NT2/D1 (cell line): ENCODE measurements at regions not wholly inside any gene's neighbourhood (a gene's known extent, or its start where the extent isn't known, plus 50 kb on each side); places are given as distances from the start of the nearest gene placed in this dataset.
"Not testable (repeated sequence)": the region's sequence is repeated elsewhere in the genome, so short reads cannot be mapped to it uniquely, and the experiment has no call there.

Source experiments
- DNase-seq: peaks from one replicate; pipeline ENCODE4 v3.0.0-alpha.2; 2011; ENCODE audit warnings: low read depth, low spot score
- H3K27me3 ChIP-seq: 2 replicates; pipeline ENCODE4 v1.6.0; 2011; ENCODE audit warnings: mild to moderate bottlenecking; ENCODE audit not compliant: insufficient read length, insufficient read depth
- H3K36me3 ChIP-seq: 2 replicates; pipeline ENCODE4 v1.6.1; 2011; ENCODE audit warnings: mild to moderate bottlenecking, low read length, mixed read lengths; ENCODE audit not compliant: insufficient read depth, insufficient read length
- H3K4me1 ChIP-seq: 2 replicates; pipeline ENCODE4 v1.5.1; 2011; ENCODE audit not compliant: insufficient read depth, insufficient read length
- H3K4me3 ChIP-seq: 2 replicates; pipeline ENCODE4 v1.5.1; 2011; ENCODE audit warnings: low read depth; ENCODE audit not compliant: insufficient read length
- H3K9ac ChIP-seq: 2 replicates; pipeline ENCODE4 v1.6.0; 2011; ENCODE audit warnings: low read depth; ENCODE audit not compliant: insufficient read length
- H3K9me3 ChIP-seq: 2 replicates; pipeline ENCODE4 v1.5.1; 2011; ENCODE audit warnings: mild to moderate bottlenecking, low read length; ENCODE audit not compliant: insufficient read depth
- SUZ12 ChIP-seq: IDR thresholded peaks from 2 replicates; pipeline ENCODE4 v1.6.1; 2011; ENCODE audit not compliant: insufficient read length, insufficient read depth; ENCODE audit errors: extremely low read depth
- YY1 ChIP-seq: IDR thresholded peaks from 2 replicates; pipeline ENCODE4 v1.6.1; 2011; ENCODE audit not compliant: insufficient read length, insufficient read depth
- ZNF274 ChIP-seq: IDR thresholded peaks from 2 replicates; pipeline ENCODE4 v1.6.1; 2011; ENCODE audit warnings: mild to moderate bottlenecking, low read depth, low read length

- Histone ChIP-seq H3K36me3 (no peaks in the 10 kb centered on the region), H3K27me3 (no peaks in the 10 kb centered on the region), H3K9ac (no peak overlapping the region), H3K9me3 (peaks cover 6% of the 10 kb centered on the region; the same call in 1 of the 2 replicates), H3K4me3 (no peak overlapping the region), H3K4me1 (no peaks in the 10 kb centered on the region)
- no peak for TF ChIP-seq YY1
- DNase-seq, result no peak
Observed at GRCh38 chr7:52340067-52340466, 695.4 kb upstream of the POM121L12 start.

GRCh38 chr7:52328328-52328727, 707.1 kb upstream of the POM121L12 start:
- not testable (repeated sequence) for H3K27me3 ChIP-seq, H3K4me1 ChIP-seq, H3K9ac ChIP-seq, H3K4me3 ChIP-seq, H3K9me3 ChIP-seq, H3K36me3 ChIP-seq
- DNase-seq, result peak; percentile 35

GRCh38 chr7:52325237-52325636, 710.2 kb upstream of the POM121L12 start:
- no peak overlapping the region for H3K9ac ChIP-seq
- no peaks in the 10 kb centered on the region for H3K36me3 ChIP-seq
- H3K9me3 ChIP-seq, result peaks cover 9% of the 10 kb centered on the region; the same call in 1 of the 2 replicates
- no peak for DNase-seq
- no peaks in the 10 kb centered on the region for H3K27me3 ChIP-seq
- H3K4me3 ChIP-seq, result no peak overlapping the region
- TF ChIP-seq SUZ12 (no peak), ZNF274 (no peak), YY1 (no peak)
- no peaks in the 10 kb centered on the region for H3K4me1 ChIP-seq

- TF ChIP-seq YY1 (no peak), SUZ12 (no peak), ZNF274 (no peak)
- Histone ChIP-seq H3K9ac (no peak overlapping the region), H3K36me3 (no peaks in the 10 kb centered on the region), H3K27me3 (no peaks in the 10 kb centered on the region), H3K4me1 (no peaks in the 10 kb centered on the region), H3K9me3 (0 out of 2 replicates have a peak, but pooled peaks cover under 1% of the 10 kb centered on the region), H3K4me3 (no peak overlapping the region)
- no peak for DNase-seq
Observed at GRCh38 chr7:52323202-52323746, 712.2 kb upstream of the POM121L12 start.

GRCh38 chr7:52320610-52321009, 714.8 kb upstream of the POM121L12 start:
- no peaks in the 10 kb centered on the region for H3K36me3 ChIP-seq
- TF ChIP-seq SUZ12 (no peak), ZNF274 (no peak), YY1 (no peak)
- H3K4me1 ChIP-seq, result no peaks in the 10 kb centered on the region
- H3K9me3 ChIP-seq, result no peaks in the 10 kb centered on the region
- no peak overlapping the region for H3K4me3 ChIP-seq
- H3K9ac ChIP-seq, result no peak overlapping the region
- no peak for DNase-seq
- no peaks in the 10 kb centered on the region for H3K27me3 ChIP-seq

- Histone ChIP-seq H3K4me3 (no peak overlapping the region), H3K27me3 (no peaks in the 10 kb centered on the region)
- TF ChIP-seq ZNF274, result no peak
- TF ChIP-seq YY1, result no peak
- TF ChIP-seq SUZ12, result no peak
Observed at GRCh38 chr7:52317921-52318320, 717.5 kb upstream of the POM121L12 start.

GRCh38 chr7:52311886-52312285, 723.5 kb upstream of the POM121L12 start:
- H3K4me1 ChIP-seq, result no peaks in the 10 kb centered on the region
- no peak for DNase-seq
- H3K4me3 ChIP-seq, result no peak overlapping the region
- H3K36me3 ChIP-seq, result no peaks in the 10 kb centered on the region
- no peaks in the 10 kb centered on the region for H3K27me3 ChIP-seq
- TF ChIP-seq SUZ12 (no peak), YY1 (no peak), ZNF274 (no peak)
- H3K9ac ChIP-seq, result no peak overlapping the region
- no peaks in the 10 kb centered on the region for H3K9me3 ChIP-seq

More at GRCh38 chr7:52317921-52318320, 717.5 kb upstream of the POM121L12 start:
- DNase-seq, result no peak
- H3K4me1 ChIP-seq, result no peaks in the 10 kb centered on the region
- no peaks in the 10 kb centered on the region for H3K36me3 ChIP-seq
- H3K9me3 ChIP-seq, result no peaks in the 10 kb centered on the region
- H3K9ac ChIP-seq, result no peak overlapping the region

GRCh38 chr7:52309631-52310030, 725.8 kb upstream of the POM121L12 start:
- no peak for DNase-seq
- no peaks in the 10 kb centered on the region for H3K9me3 ChIP-seq
- H3K4me1 ChIP-seq, result no peaks in the 10 kb centered on the region
- H3K9ac ChIP-seq, result no peak overlapping the region
- H3K4me3 ChIP-seq, result no peak overlapping the region
- TF ChIP-seq ZNF274 (no peak), YY1 (no peak), SUZ12 (no peak)
- H3K27me3 ChIP-seq, result no peaks in the 10 kb centered on the region
- H3K36me3 ChIP-seq, result no peaks in the 10 kb centered on the region
